ENCODE measurements at regions not wholly inside any gene's neighbourhood (a gene's known extent, or its start where the extent isn't known, plus 50 kb on each side); places are given as distances from the start of the nearest gene placed in this dataset.

DNA sequence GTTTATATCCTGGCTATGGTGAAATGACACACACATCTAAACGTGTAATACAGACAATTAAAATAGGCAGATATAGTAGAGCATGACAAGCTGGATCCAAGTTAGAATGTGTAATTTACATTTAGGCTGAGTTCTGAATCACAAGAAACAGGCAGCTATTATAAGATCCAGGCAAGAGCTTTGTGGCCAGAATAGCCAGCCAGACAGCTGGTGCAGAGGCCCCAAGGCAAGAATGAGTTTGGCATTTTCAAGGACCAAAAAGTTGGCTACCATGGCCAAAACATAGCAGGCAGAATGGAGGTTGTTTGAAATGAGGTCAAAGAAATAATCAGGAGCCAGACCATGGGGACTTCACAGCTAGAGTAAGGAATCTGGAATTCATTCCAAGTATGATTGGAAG lies 281.7 kb downstream of the MTERF1 start:
- TF ChIP-seq, protein P1, sequence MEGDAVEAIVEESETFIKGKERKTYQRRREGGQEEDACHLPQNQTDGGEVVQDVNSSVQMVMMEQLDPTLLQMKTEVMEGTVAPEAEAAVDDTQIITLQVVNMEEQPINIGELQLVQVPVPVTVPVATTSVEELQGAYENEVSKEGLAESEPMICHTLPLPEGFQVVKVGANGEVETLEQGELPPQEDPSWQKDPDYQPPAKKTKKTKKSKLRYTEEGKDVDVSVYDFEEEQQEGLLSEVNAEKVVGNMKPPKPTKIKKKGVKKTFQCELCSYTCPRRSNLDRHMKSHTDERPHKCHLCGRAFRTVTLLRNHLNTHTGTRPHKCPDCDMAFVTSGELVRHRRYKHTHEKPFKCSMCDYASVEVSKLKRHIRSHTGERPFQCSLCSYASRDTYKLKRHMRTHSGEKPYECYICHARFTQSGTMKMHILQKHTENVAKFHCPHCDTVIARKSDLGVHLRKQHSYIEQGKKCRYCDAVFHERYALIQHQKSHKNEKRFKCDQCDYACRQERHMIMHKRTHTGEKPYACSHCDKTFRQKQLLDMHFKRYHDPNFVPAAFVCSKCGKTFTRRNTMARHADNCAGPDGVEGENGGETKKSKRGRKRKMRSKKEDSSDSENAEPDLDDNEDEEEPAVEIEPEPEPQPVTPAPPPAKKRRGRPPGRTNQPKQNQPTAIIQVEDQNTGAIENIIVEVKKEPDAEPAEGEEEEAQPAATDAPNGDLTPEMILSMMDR (IDR thresholded peaks at IDR 0.05): no peak
- TF ChIP-seq POLR2A (IDR thresholded peaks at IDR 0.05) (no peak), POLR2AphosphoS5 (IDR thresholded peaks at IDR 0.05) (no peak), EP300 (IDR thresholded peaks at IDR 0.05) (no peak)
